ENCODE measurements at regions not wholly inside any gene's neighbourhood (a gene's known extent, or its start where the extent isn't known, plus 50 kb on each side); places are given as distances from the start of the nearest gene placed in this dataset.
A peak's percentile ranks its signal among the peaks of the same experiment; 100 is the strongest.

DNA sequence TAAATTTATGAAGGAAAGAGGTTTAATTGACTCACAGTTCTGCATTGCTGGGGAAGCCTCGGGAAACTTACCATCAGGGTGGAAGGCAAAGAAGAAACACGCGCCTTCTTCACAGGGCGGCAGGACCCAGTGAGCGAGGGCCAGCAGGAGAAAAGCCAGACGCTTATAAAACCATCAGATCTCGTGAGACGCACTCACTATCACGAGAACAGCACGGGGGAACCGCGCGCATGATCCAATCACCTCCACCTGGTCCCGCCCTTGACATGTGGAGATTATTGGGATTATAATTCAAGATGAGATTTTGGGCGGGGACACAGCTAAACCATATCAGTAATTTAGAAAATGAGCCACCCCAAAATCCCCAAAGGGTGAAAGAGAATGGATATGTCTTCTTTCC, 187.1 kb downstream of the RAP2A start:
- DNase-seq, result no peak
- in situ Hi-C loops (cut with MboI; ENCODE audit: low pct_unique_long_range_greater_than_20kb, low sequenced_read_pairs), result no loop called here

DNA sequence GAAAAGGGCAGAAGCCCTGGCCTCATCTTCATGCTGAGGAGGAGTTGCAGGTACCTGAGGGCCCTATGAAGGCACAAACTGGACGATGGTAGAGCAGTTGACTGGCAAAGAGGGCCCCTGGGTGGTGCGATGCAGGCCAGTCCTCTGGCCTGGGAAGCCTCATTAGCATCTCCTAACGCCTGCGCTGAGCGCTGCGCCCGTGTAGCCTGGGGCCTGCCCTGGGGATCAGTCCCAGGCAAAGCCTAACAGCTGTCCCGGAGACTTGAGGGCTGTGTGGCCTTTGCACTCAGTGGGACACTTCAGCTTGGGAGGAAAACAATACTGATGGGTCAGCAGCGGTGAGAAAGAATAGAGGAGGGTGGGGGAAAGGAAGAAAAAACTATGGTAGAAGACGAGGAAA, 187.7 kb downstream of the RAP2A start:
- in situ Hi-C loops (cut with MboI; ENCODE audit: low pct_unique_long_range_greater_than_20kb, low sequenced_read_pairs), result no loop called here
- no peak for DNase-seq

DNA sequence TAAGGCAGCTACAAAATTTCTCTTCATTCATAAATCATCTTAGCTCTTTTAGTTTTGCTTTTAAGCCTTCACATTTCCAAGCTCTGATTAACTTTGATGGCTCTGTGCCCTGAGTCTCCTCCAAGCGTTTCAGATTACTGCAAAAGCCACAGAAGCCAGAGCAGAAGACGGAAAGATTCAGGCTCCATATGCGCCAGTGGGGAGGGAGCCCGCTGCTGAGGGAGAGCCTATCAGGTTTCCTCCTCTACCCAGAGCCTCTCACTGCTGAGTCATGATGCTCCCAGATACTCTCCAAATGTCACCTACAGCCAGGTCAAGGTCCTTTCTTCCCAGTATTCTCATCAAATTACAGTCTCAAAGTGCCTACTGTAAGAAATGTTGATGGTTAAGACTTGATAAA, 193.6 kb downstream of the RAP2A start:
- DNase-seq, result no peak
- in situ Hi-C loops (cut with MboI; ENCODE audit: low pct_unique_long_range_greater_than_20kb, low sequenced_read_pairs), result no loop called here

DNA sequence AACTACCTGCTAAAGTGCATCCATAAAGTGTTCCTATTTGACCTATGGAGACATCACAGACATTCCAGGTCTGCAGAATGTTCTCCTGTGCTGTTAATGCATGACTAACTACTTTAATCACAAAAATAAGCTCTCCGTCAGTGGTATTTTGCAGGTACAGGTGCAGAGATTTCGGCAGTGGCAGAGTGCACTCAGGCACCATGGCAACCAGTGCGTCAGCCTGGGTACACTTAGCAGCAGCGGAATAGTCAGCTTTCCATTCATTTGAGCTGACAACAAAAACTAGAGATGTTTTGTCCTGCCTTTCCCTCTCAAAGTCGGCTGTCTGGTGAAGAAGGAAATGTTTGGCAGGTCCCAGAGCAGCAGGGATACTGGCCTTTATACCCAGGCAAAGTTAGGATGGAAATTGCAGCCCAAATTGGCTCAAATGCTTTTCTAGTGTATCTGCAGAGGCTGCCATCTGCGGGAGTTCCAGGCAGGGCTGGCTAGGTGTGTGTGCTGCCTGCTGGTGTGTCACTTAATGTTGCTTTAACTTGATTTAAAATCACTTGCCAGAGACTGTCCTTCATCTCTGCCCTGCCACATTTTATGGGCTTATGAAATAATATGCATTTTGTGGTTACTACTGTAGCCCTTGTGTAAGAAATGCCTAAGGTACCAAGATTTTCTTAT, 195.8 kb downstream of the RAP2A start:
- in situ Hi-C loops (cut with MboI; ENCODE audit: low pct_unique_long_range_greater_than_20kb, low sequenced_read_pairs), result no loop called here
- DNase-seq, result no peak

DNA sequence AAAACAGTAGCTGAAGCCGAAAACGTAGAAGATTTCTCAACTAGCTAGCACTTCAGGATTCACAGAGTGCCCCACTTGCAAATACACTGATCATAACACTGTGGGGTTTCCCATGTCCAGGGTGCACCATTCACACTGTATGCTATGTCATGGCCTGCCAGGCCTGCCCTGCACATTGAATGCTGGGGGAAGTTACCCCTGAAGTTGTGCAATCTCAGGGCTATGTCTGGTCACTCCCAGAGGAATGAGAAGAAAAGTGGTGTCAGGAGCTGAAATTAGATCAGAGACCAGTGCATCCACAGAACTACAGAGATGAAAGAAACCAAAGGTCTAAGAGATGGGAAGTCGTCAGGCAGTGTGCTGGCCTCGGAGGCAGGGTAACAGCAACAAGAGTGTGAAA, 196.8 kb downstream of the RAP2A start:
- DNase-seq, result no peak
- in situ Hi-C loops (cut with MboI; ENCODE audit: low pct_unique_long_range_greater_than_20kb, low sequenced_read_pairs), result no loop called here

DNA sequence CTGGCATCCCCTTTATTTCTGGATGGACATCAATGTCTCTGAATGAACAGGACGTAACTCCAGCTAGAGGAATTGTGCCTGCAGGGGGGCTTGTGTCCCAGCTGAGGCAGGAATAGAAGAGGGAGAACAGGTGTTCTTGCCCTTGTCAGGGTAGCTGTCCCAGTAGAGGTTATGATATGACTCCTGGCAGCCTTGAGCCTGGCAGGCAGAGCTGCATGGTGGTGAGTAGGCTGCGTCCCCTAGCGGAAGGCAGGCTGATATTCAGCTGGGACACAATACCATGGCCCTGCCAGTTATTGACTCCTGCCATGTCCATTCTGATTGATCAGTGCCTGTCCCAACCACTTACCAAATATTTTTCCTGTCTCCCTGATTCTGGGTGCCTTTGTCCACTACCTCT, 197.2 kb downstream of the RAP2A start:
- in situ Hi-C loops (cut with MboI; ENCODE audit: low pct_unique_long_range_greater_than_20kb, low sequenced_read_pairs), result no loop called here
- peak; percentile 10 for DNase-seq

DNA sequence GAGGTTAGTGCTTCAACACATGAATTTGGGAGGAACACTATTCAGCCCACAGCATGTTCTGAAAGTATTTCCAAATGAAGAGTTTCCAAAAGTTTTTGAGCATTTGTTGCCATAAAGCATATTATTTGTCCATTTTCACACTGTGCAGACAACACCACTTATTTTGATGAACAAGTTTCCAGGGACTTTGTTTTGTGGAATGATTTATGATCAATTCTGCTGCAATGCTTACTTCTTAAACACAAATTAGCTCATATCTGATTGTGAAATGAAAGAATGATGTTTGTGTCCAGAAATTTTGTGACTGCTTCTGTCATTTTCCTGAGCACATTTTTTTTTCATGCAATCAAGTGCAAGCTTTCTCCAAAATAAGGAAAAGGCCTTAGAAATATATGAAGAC, 205.3 kb downstream of the RAP2A start:
- in situ Hi-C loops (cut with MboI; ENCODE audit: low pct_unique_long_range_greater_than_20kb, low sequenced_read_pairs), result no loop called here

DNA sequence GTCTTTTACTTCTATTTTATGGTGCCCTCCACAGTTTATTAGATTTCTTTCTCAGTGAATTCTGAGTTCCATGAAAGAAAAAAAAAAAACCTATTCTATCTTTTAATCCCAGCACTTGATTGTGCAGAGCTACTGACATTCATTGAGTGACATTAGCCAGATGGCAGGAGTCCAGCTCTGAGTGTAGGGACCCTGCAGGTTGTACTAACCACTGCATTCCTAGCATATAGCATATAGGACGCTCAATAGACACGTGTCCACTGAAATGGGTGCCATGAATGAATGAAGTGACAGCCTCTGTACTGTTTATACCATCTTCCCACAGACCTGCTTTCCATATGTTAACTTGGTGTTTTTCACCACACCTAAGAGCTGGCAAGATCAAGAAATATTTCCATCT, 206.3 kb downstream of the RAP2A start:
- in situ Hi-C loops (cut with MboI; ENCODE audit: low pct_unique_long_range_greater_than_20kb, low sequenced_read_pairs), result no loop called here
- DNase-seq, result no peak

More for the DNA sequence above, 205.3 kb downstream of the RAP2A start:
- no peak for DNase-seq

DNA sequence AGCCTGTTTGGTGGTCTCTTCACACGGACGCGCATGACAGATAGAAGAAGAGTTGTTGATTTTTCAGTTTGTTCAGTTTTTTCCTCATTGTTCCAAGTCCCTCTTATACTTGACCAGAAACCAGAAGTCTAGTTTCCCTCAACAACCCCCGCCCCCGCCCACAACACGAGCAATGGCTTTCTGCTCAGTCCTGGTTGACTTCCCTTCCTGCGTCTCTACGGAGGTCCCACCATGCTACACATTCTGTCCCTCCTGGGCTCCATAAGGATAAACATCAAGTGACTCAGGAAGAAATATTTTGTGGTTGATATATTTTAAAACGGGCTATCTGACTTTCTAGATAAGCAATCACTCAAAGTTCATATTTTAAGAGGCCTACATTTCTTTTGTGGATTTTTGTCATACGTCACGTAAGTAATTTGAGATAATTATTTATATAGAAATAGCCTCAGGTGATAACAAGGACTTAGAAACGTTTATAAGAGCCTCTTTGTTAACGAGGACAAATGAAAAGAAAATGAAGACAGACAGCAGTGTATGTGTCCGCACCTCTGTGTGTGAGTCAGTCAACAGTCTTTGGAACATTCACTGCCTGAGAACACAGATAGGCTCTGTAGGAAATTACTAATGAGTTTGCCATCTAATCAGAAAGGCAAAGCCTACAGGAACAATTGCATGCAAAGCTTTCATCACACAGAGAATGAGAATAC, 214.4 kb downstream of the RAP2A start:
- DNase-seq, result no peak
- in situ Hi-C loops (cut with MboI; ENCODE audit: low pct_unique_long_range_greater_than_20kb, low sequenced_read_pairs), result no loop called here

DNA sequence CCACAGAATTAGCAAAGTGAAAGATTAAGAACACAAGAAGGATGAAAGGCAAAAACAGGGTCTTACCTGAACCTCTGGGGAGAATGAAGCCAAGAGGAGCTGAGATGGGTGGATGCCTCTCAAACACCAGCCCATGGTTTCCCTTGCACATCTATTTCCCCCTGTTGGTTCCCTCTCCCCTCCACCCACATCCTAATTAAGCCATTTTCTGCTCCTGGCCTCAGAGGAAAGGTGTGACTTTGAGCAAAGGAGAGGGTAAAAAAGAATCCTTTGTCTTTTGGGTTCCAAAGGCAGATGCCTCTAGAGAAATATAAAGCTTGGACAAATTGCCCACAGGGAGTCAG, 214.9 kb downstream of the RAP2A start:
- DNase-seq, result no peak
- in situ Hi-C loops (cut with MboI; ENCODE audit: low pct_unique_long_range_greater_than_20kb, low sequenced_read_pairs), result no loop called here

DNA sequence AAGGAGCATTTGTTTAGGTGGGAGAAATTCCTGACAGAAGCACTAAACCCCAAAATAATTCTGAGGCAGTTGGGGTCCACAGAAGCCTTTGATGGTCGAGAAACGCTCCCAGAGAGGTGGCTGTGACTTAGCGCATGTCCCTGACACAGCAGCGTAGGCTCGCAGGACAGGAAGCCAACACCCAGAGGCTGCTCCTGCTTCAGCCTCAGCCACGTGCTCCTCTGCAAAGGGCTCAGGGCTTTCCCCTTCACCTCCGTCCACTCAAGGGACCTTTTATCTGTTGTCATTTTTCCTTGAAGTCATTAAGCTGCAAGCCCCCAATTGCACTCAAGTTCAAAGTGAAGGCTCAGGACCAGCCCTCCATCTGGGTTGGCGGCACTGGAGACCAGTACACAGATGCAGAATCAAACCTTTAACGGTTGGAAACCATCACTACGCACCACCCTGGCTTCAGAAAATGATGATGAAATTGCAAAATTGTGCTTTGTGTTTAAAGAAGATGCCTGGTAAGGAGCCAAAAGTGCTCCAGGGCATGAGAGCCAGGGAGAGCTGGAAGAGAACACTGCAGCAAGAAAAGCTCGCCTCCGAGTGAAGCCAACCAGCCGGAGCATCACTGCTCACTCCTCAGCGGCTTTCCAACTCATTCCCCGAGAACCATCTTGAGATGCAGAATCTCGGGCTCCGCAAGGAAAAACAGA, 219.6 kb downstream of the RAP2A start:
- DNase-seq, result no peak
- in situ Hi-C loops (cut with MboI; ENCODE audit: low pct_unique_long_range_greater_than_20kb, low sequenced_read_pairs), result no loop called here

DNA sequence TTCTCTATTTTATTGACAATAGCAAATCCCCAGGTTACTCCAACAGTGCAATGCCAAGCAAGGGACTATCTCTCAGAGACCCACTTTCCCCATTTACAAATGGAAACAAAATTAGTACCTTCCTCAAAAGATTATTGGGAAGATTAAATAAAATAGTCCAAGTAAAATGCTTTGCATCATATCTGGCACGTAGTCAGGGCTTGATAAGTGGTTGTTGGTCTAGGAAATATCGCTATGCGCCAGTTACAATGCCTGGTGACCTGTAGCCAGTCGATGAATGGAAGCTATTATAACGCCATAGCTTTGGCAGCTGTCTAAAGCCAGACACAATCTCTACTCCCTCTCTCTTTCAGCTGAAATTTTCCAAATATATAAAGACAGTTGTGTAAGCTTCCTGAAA, 220.3 kb downstream of the RAP2A start:
- DNase-seq, result no peak
- in situ Hi-C loops (cut with MboI; ENCODE audit: low pct_unique_long_range_greater_than_20kb, low sequenced_read_pairs), result no loop called here

DNA sequence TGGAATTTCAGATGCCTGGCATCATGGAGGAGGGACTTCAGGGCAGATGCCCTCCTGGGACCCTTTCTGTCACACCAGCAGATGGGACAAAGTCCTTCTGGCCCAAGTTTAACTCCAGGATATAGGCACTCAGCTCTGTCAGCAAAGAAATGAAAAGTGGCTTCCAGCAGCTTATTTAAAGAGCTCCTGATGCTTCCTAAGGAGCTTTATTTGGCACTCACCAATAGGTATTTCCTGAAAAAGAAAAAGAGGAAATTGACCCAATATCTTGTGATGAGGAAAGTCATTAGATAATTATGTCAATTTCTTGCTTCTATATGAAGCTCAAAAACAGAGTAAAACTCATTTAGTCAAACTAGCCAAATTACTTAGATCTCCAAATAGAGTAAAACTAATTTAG, 224.6 kb downstream of the RAP2A start:
- DNase-seq, result no peak
- in situ Hi-C loops (cut with MboI; ENCODE audit: low pct_unique_long_range_greater_than_20kb, low sequenced_read_pairs), result no loop called here

DNA sequence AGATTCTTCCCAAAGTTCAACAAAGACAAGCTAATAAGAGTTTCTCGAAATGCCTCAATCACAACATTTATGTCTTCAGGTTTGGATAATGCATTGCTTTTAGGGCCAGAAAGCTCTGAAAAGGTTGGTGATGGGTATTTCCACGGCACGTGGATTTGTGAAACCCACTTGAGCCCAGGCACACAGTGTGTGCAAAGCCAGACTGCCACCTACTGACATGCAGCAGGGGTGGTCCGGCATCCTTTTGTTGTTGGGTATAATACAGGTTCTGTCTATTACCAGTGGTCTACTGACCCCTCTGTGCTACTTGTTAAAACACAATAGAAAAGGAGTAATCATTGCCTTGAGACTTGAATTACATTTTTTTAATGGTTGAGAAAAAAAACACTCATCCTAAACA, 225.6 kb downstream of the RAP2A start:
- in situ Hi-C loops (cut with MboI; ENCODE audit: low pct_unique_long_range_greater_than_20kb, low sequenced_read_pairs), result no loop called here
- peak; percentile 4 for DNase-seq

DNA sequence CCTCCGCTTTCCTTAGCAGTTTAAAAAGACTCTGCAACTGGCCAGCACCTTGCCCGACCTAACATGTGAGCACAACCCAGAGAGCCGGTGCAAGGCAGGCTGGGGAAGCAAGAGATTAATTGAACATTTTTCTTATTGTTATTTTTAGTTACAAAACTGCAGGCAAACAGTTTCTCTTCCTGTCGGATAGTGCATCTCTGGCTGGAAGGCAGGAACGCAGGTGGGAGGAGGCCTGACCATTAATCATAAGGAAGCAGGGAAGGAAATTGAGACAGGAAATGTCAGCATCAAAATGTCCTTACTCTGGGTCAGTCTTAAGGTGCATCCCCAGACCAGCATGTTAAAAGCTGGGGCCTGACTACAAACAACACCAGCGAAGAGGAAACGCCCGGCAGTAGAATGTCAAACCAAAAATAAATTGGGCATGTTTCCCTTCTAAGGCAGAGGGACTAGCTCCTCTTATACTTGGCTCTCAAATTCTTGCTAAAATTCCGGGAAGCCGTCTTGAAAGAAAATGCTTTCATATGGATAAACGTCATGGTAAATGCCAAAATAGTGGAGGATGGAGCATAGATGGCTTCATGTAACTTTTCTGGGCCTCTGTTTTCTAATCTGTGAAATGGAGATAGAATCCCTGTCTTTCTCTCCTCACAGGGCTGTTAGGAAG, 226.8 kb downstream of the RAP2A start:
- in situ Hi-C loops (cut with MboI; ENCODE audit: low pct_unique_long_range_greater_than_20kb, low sequenced_read_pairs), result no loop called here
- no peak for DNase-seq

DNA sequence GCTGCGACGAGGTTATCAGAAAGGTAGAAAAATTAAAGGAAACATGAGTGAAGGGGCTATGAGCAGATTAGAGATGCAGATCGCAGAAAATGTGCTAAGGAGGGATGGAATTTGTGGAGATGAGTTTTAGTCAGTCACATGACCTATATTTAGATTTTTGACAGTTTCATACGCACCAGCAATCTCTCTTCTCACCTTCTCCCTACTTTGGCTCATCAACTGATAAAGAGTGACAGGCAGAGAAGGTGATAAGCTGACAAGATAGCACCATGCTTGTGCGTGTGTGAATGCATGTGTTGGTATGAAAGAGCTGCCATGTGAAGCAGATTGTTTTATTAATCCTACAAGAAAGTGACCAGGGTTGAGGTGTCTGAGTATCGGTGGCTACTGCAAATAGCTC, 252.6 kb downstream of the RAP2A start:
- no peak for DNase-seq
- in situ Hi-C loops (cut with MboI; ENCODE audit: low pct_unique_long_range_greater_than_20kb, low sequenced_read_pairs), result no loop called here

DNA sequence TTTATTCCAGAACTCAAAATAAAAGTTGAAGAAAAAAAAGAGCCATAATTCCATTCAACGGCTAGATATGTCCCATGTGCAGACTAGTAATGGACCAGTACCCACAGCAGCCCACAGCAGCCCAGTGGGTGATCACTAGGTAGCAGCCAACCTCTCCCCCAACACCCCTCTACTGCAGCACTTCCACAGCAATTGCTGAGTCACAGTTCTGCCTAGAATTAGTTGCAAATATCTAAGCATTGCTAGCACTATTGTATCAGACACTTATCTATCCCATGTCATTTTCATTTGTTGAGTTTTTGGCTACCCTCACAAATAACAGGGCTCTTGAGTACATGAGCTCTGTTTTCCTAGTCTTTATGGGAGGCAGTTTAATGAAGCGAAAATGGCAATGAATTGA, 258.7 kb downstream of the RAP2A start:
- in situ Hi-C loops (cut with MboI; ENCODE audit: low pct_unique_long_range_greater_than_20kb, low sequenced_read_pairs), result no loop called here
- no peak for DNase-seq

DNA sequence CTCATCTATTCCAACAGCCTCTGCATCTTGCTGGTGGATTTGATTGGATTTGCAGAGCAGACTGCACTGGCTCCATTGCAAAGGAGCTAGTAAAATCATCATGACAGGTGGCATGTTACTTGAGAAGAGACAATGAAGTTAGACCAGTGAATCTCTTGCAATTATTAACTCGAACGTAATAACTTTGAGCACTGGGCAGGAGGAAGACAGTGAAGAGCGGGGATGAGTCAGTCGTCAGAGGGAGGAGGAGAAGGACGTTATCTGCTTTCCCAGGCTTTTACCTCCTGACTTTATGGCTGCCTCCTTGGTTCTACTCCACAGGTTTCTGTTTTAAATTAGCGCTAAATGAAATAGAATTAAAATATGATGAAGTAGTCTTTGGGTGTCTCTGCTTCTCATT, 257.8 kb upstream of the IPO5 start:
- in situ Hi-C loops (cut with MboI; ENCODE audit: low pct_unique_long_range_greater_than_20kb, low sequenced_read_pairs), result no loop called here
- DNase-seq, result no peak

DNA sequence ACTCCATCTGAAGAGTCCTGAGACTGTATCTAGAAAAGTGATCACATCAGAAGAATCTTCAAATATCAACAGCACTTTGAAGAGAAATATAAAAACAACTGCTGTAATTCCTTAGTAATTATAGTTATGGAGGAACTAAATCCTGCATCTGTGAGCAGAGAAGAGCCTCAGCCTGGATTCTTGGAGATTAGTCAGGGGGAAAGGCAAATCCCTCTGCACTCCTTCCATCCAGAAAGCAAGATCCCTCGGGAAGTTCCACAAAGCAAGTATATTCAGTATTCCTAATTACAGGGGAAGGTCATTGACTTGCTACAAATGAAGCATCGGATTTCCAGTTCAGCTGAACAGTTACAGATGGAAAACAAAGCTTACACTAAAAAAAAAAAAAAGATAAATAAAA, 256.6 kb upstream of the IPO5 start:
- DNase-seq, result no peak
- in situ Hi-C loops (cut with MboI; ENCODE audit: low pct_unique_long_range_greater_than_20kb, low sequenced_read_pairs), result no loop called here

DNA sequence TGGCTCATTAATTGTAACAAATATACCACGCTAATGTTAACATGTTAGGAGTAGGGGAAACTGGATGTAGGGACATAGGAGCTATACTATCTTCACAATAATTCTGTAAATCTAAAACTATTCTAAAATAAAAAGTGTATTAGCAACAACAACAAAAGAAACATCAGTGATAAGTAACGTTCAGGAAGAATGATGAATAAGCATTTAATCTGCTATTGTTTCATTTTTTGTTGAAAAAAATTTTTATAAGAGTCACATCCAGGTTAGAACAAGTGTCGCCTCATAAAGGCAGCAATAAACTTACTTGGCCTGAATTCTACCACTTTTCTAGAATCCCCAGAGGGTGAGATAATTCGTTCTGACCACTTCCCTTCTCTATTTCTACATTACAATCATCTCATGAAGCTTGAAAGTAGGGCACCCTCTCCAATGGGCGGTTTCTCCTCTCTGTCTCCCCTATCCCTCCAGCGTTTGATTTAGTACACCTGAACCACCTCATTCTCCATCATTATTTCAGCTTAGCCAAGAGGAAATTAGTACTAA, 253.1 kb upstream of the IPO5 start:
- no peak for DNase-seq
- in situ Hi-C loops (cut with MboI; ENCODE audit: low pct_unique_long_range_greater_than_20kb, low sequenced_read_pairs), result no loop called here
